IMR-90 (cell line): ENCODE measurements at regions not wholly inside any gene's neighbourhood (a gene's known extent, or its start where the extent isn't known, plus 50 kb on each side); places are given as distances from the start of the nearest gene placed in this dataset.

Experiments used
- BHLHE40 ChIP-seq: fragments of 150-350 bp; IDR thresholded peaks from 2 replicates; pipeline ENCODE4 v1.6.1; 2016; ENCODE audit warnings: mild to moderate bottlenecking, low read depth, low read length
- CEBPB ChIP-seq: IDR thresholded peaks from 2 replicates; pipeline ENCODE4 v1.6.1; 2012; ENCODE audit warnings: low read depth, low read length, improper control_type of control experiment
- CTCF ChIP-seq: conservative IDR thresholded peaks from 2 replicates; pipeline ENCODE4 v1.5.1; 2012; ENCODE audit warnings: mild to moderate bottlenecking, low read depth, low read length, improper control_type of control experiment
- FOS ChIP-seq: fragments of 150-350 bp; IDR thresholded peaks from 2 replicates; pipeline ENCODE4 v1.6.1; 2016; ENCODE audit warnings: low read depth, low read length
- MXI1 ChIP-seq: IDR thresholded peaks from 2 replicates; pipeline ENCODE4 v1.6.1; 2012; ENCODE audit warnings: low read depth, mild to moderate bottlenecking, low read length, moderate library complexity, borderline replicate concordance
- NFE2L2 ChIP-seq: fragments of 150-350 bp; IDR thresholded peaks from 2 replicates; pipeline ENCODE4 v1.6.1; 2016; ENCODE audit warnings: low read depth, mild to moderate bottlenecking, low read length
- POLR2A ChIP-seq: IDR thresholded peaks from 2 replicates; pipeline ENCODE4 v1.6.1; 2012; ENCODE audit warnings: mild to moderate bottlenecking, low read depth, low read length
- RAD21 ChIP-seq: IDR thresholded peaks from 2 replicates; pipeline ENCODE4 v1.6.1; 2012; ENCODE audit warnings: low read length, improper control_type of control experiment
- RCOR1 ChIP-seq: IDR thresholded peaks from 2 replicates; pipeline ENCODE4 v1.6.1; 2012; ENCODE audit warnings: mild to moderate bottlenecking, low read length, improper control_type of control experiment; ENCODE audit not compliant: insufficient replicate concordance
- RFX5 ChIP-seq: IDR thresholded peaks from 2 replicates; pipeline ENCODE4 v1.8.0; 2012; ENCODE audit warnings: low read depth, mild to moderate bottlenecking, low read length, moderate library complexity
- SMC3 ChIP-seq: fragments of 150-350 bp; IDR thresholded peaks from 2 replicates; pipeline ENCODE4 v1.6.1; 2016; ENCODE audit warnings: low read depth, mild to moderate bottlenecking, antibody characterized with exemption, low read length, moderate library complexity
- TF ChIP-seq, protein P1 (sequence below): fragments of 150-350 bp; IDR thresholded peaks from 2 replicates; pipeline ENCODE4 v1.6.1; 2016; ENCODE audit warnings: low read depth, mild to moderate bottlenecking, low read length, moderate library complexity, borderline replicate concordance

- TF ChIP-seq NFE2L2 (no peak), CTCF (no peak), POLR2A (no peak), BHLHE40 (no peak), RFX5 (no peak), RAD21 (no peak), CEBPB (no peak), MXI1 (no peak), FOS (no peak), SMC3 (no peak), RCOR1 (no peak)
- TF ChIP-seq, protein P1, sequence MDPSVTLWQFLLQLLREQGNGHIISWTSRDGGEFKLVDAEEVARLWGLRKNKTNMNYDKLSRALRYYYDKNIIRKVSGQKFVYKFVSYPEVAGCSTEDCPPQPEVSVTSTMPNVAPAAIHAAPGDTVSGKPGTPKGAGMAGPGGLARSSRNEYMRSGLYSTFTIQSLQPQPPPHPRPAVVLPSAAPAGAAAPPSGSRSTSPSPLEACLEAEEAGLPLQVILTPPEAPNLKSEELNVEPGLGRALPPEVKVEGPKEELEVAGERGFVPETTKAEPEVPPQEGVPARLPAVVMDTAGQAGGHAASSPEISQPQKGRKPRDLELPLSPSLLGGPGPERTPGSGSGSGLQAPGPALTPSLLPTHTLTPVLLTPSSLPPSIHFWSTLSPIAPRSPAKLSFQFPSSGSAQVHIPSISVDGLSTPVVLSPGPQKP, result no peak
These were observed 323.9 kb upstream of the PTGER4 start for GRCh38 chr5:40355846-40356245.
